ENCODE measurements at regions not wholly inside any gene's neighbourhood (a gene's known extent, or its start where the extent isn't known, plus 50 kb on each side); places are given as distances from the start of the nearest gene placed in this dataset.

DNA sequence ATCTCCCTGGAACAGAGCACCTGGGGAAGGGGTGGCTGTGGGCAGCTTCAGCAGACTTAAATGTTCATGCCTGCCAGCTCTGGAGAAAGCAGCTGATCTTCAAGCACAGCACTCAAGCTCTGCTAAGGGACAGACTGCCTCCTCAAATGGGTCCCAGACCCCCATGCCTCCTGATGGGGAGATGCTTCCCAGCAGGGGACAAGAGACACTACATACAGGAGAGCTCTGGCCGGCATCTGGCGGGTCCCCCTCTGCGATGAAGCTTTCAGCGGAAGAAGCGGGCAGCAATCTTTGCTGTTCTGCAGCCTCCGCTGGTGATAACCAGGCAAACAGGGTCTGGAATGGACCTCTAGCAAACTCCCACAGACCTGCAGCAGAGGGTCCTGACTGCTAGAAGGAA lies 294.8 kb downstream of the RND3 start:
- H3K27me3 ChIP-seq: no peaks in the 10 kb centered on the region
- in situ Hi-C loops (cut with MboI; ENCODE audit: low pct_ligation_motif_present in 1 of 4, low pct_unique_long_range_greater_than_20kb in 1 of 4, low sequenced_read_pairs in 3 of 4) (loop anchor here in 2 of 4 donors (25.0 kb wide), 2 partner anchors 295 to 420 kb away; partner anchors contain the start of gene RND3 (in 2 of the 2)), intact Hi-C loops (cut with DNase I; ENCODE audit: low total_unique reads) (no loop called here)
- no peaks in the 10 kb centered on the region for H3K36me3 ChIP-seq
- H3K9me3 ChIP-seq: no peaks in the 10 kb centered on the region
- TF ChIP-seq POLR2AphosphoS5 (IDR thresholded peaks at IDR 0.05): no peak
- TF ChIP-seq, protein P1, sequence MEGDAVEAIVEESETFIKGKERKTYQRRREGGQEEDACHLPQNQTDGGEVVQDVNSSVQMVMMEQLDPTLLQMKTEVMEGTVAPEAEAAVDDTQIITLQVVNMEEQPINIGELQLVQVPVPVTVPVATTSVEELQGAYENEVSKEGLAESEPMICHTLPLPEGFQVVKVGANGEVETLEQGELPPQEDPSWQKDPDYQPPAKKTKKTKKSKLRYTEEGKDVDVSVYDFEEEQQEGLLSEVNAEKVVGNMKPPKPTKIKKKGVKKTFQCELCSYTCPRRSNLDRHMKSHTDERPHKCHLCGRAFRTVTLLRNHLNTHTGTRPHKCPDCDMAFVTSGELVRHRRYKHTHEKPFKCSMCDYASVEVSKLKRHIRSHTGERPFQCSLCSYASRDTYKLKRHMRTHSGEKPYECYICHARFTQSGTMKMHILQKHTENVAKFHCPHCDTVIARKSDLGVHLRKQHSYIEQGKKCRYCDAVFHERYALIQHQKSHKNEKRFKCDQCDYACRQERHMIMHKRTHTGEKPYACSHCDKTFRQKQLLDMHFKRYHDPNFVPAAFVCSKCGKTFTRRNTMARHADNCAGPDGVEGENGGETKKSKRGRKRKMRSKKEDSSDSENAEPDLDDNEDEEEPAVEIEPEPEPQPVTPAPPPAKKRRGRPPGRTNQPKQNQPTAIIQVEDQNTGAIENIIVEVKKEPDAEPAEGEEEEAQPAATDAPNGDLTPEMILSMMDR (IDR thresholded peaks at IDR 0.05): no peak
- no peak for TF ChIP-seq POLR2A (IDR thresholded peaks at IDR 0.05)
- no peak for TF ChIP-seq EP300 (IDR thresholded peaks at IDR 0.05; ENCODE audit: low read depth)
- H3K4me1 ChIP-seq: peaks cover 0 to 6% (median 1%) of the 10 kb centered on the region in 4 donors
- WGBS, 2 donors (ENCODE audit: low coverage in 1 of 2): 98% methylated on average over 6 of the region's 6 CpGs; no CpG with 5 or more reads in 1 of the 2 donors
- no peak for DNase-seq
- H3K27ac ChIP-seq: no peak overlapping the region
- H3K4me3 ChIP-seq: no peak overlapping the region

DNA sequence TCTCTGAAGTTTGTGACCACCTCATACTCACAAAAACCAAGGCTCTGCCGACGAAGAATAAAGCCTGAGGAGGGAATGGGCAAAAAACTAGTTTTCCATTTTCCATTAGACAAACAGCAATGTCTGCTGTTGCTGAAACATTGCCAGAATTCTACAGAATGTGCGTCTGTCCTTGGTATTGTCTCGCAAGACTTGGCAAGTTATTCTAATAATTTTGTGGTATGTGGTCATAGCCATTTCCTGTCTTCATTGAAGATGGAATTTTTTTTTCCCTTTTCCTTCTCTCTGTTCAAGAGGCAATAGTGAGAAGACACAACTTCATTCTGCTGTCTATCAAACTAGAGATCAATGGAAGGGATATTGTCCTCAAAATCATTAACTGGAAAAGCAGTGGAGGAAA lies 296.1 kb downstream of the RND3 start:
- in situ Hi-C loops (cut with MboI; ENCODE audit: low pct_ligation_motif_present in 1 of 4, low pct_unique_long_range_greater_than_20kb in 1 of 4, low sequenced_read_pairs in 3 of 4) (loop anchor here in 2 of 4 donors (25.0 kb wide), 2 partner anchors 296 to 421 kb away; partner anchors contain the start of gene RND3 (in 2 of the 2)), intact Hi-C loops (cut with DNase I; ENCODE audit: low total_unique reads) (no loop called here)
- Histone ChIP-seq H3K4me1 (peaks cover 0 to 6% (median 1%) of the 10 kb centered on the region in 4 donors), H3K27me3 (no peaks in the 10 kb centered on the region), H3K36me3 (no peaks in the 10 kb centered on the region), H3K27ac (no peak overlapping the region), H3K9me3 (no peaks in the 10 kb centered on the region), H3K4me3 (no peak overlapping the region)
- TF ChIP-seq POLR2A (IDR thresholded peaks at IDR 0.05): no peak
- TF ChIP-seq EP300 (IDR thresholded peaks at IDR 0.05; ENCODE audit: low read depth): no peak
- no peak for TF ChIP-seq POLR2AphosphoS5 (IDR thresholded peaks at IDR 0.05)
- TF ChIP-seq, protein P1 (IDR thresholded peaks at IDR 0.05): no peak
- WGBS, 2 donors (ENCODE audit: low coverage in 1 of 2): 70 to 83% methylated on average over 2 to 4 of the region's 4 CpGs
- no peak for DNase-seq

DNA sequence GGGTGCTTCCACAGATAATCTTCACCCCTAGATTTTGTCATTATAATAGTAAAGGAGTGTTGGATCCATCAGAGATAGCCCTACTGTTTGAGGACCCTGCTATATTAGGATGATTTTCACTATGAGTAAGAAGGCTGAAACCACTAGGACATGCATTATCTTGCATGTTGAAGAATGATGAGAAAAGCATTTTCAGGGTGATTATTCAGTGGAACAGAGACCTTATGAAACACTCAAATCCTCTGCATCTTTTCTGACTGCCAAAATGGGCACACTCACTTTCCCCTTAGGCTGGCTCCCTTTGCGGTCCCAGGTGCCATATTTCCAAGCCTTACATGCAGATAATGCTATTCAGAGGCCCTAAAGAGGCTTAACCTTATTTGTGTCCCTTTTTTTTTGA lies 296.9 kb downstream of the RND3 start:
- TF ChIP-seq, protein P1 (IDR thresholded peaks at IDR 0.05): no peak
- TF ChIP-seq POLR2AphosphoS5 (IDR thresholded peaks at IDR 0.05): no peak
- TF ChIP-seq POLR2A (IDR thresholded peaks at IDR 0.05): no peak
- no peak for TF ChIP-seq EP300 (IDR thresholded peaks at IDR 0.05; ENCODE audit: low read depth)
- no peak overlapping the region for H3K4me3 ChIP-seq
- no peaks in the 10 kb centered on the region for H3K9me3 ChIP-seq
- in situ Hi-C loops (cut with MboI; ENCODE audit: low pct_ligation_motif_present in 1 of 4, low pct_unique_long_range_greater_than_20kb in 1 of 4, low sequenced_read_pairs in 3 of 4) (loop anchor here in 2 of 4 donors (25.0 kb wide), 2 partner anchors 297 to 422 kb away; partner anchors contain the start of gene RND3 (in 2 of the 2)), intact Hi-C loops (cut with DNase I; ENCODE audit: low total_unique reads) (no loop called here)
- WGBS, 2 donors (ENCODE audit: low coverage in 1 of 2): 93% methylated on average over 1 of the region's 1 CpG; no CpG with 5 or more reads in 1 of the 2 donors
- H3K27ac ChIP-seq: no peak overlapping the region
- no peak for DNase-seq
- H3K36me3 ChIP-seq: no peaks in the 10 kb centered on the region
- peaks cover 0 to 6% (median 1%) of the 10 kb centered on the region in 4 donors for H3K4me1 ChIP-seq
- no peaks in the 10 kb centered on the region for H3K27me3 ChIP-seq

DNA sequence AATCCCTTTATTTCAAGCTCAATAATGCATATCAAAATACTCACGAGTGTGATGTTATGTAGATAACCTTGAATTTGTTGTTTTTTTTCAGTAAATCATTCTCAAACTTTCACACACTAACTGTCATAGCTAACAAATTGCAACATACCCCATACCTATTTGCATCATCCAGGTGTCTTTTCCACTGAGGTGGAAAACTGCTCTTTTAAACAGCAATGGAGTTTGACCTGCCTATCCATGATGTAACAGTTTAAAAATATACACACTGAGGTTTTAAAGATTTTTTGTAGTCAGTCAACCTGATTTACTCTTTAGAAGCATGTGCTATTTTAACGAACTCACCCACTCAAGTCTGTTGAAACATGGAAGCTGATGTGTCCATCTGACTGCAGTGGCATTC lies 298.7 kb downstream of the RND3 start:
- in situ Hi-C loops (cut with MboI; ENCODE audit: low pct_ligation_motif_present in 1 of 4, low pct_unique_long_range_greater_than_20kb in 1 of 4, low sequenced_read_pairs in 3 of 4): loop anchor here in 2 of 4 donors (25.0 kb wide), 2 partner anchors 299 to 424 kb away; partner anchors contain the start of gene RND3 (in 2 of the 2)
- no peak overlapping the region for H3K27ac ChIP-seq
- no peaks in the 10 kb centered on the region for H3K27me3 ChIP-seq
- no peaks in the 10 kb centered on the region for H3K36me3 ChIP-seq
- DNase-seq: no peak
- H3K4me3 ChIP-seq: no peak overlapping the region
- WGBS, 2 donors (ENCODE audit: low coverage in 1 of 2): 42 to 47% methylated on average over 2 of the region's 2 CpGs
- H3K4me1 ChIP-seq: peaks cover 0 to 6% (median 1%) of the 10 kb centered on the region in 4 donors
- intact Hi-C loops (cut with DNase I; ENCODE audit: low total_unique reads): no loop called here
- TF ChIP-seq POLR2A (IDR thresholded peaks at IDR 0.05) (no peak), POLR2AphosphoS5 (IDR thresholded peaks at IDR 0.05) (no peak), EP300 (IDR thresholded peaks at IDR 0.05; ENCODE audit: low read depth) (no peak)
- TF ChIP-seq, protein P1 (IDR thresholded peaks at IDR 0.05): no peak
- H3K9me3 ChIP-seq: no peaks in the 10 kb centered on the region
